ENCODE measurements at regions not wholly inside any gene's neighbourhood (a gene's known extent, or its start where the extent isn't known, plus 50 kb on each side); places are given as distances from the start of the nearest gene placed in this dataset.
"Not testable (repeated sequence)": the region's sequence is repeated elsewhere in the genome, so short reads cannot be mapped to it uniquely, and the experiment has no call there.

DNA sequence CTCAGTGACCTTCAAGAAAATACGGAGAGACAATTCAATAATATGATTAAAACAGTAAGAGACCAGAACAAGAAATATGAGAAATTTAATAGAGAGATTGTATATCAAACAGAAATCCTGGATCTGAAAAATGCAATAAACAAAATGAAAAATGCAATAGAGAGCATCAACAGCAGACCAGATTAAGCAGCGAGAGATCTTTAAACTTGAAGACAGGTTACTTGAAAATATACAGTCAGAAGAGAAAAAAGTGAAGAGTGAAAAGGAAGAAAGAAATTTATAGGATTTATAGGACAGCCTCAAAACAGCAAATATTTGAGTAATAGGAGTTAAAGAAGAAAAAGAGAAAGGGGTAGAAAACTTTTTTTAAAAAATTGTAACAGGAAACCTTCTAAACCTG lies 813.9 kb upstream of the GRM7 start:
- WGBS, 5 donors, result 87 to 99% (median 94%) methylated on average over 2 of the region's 2 CpGs
- Histone ChIP-seq H3K4me3 (no peak overlapping the region), H3K4me1 (no peaks in the 10 kb centered on the region), H3K27ac (no peak overlapping the region), H3K27me3 (no peaks in the 10 kb centered on the region), H3K36me3 (no peaks in the 10 kb centered on the region), H3K9me3 (peaks cover 0 to 45% (median 18%) of the 10 kb centered on the region in 4 donors)
- TF ChIP-seq, protein P1, sequence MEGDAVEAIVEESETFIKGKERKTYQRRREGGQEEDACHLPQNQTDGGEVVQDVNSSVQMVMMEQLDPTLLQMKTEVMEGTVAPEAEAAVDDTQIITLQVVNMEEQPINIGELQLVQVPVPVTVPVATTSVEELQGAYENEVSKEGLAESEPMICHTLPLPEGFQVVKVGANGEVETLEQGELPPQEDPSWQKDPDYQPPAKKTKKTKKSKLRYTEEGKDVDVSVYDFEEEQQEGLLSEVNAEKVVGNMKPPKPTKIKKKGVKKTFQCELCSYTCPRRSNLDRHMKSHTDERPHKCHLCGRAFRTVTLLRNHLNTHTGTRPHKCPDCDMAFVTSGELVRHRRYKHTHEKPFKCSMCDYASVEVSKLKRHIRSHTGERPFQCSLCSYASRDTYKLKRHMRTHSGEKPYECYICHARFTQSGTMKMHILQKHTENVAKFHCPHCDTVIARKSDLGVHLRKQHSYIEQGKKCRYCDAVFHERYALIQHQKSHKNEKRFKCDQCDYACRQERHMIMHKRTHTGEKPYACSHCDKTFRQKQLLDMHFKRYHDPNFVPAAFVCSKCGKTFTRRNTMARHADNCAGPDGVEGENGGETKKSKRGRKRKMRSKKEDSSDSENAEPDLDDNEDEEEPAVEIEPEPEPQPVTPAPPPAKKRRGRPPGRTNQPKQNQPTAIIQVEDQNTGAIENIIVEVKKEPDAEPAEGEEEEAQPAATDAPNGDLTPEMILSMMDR (IDR thresholded peaks at IDR 0.05), result no peak
- TF ChIP-seq EP300 (IDR thresholded peaks at IDR 0.05), result no peak
- TF ChIP-seq POLR2AphosphoS5 (IDR thresholded peaks at IDR 0.05), result no peak
- no peak for TF ChIP-seq POLR2A (IDR thresholded peaks at IDR 0.05)
- intact Hi-C loops (cut with DNase I; ENCODE audit: low total_unique reads), result no loop called here
- no peak for DNase-seq

DNA sequence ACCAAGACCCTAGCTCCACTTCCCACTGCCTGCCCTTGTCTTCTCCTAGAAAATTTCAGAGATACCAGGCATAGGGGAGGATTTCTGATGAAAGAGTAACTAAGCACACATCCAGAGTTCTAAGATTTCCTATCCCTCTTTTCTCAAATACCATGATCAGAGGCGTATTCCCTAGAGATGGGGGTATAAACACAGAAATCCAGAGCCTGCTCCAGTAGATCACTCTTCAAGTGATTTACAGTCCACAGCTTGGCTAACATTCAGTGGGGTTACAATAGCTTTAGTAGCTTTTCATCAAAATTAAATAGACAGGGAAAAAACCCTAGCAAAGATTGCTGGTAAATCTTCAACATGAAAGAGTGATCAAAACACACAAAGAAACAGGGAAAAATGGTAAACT lies 800.7 kb upstream of the GRM7 start:
- H3K27ac ChIP-seq, result no peak overlapping the region

DNA sequence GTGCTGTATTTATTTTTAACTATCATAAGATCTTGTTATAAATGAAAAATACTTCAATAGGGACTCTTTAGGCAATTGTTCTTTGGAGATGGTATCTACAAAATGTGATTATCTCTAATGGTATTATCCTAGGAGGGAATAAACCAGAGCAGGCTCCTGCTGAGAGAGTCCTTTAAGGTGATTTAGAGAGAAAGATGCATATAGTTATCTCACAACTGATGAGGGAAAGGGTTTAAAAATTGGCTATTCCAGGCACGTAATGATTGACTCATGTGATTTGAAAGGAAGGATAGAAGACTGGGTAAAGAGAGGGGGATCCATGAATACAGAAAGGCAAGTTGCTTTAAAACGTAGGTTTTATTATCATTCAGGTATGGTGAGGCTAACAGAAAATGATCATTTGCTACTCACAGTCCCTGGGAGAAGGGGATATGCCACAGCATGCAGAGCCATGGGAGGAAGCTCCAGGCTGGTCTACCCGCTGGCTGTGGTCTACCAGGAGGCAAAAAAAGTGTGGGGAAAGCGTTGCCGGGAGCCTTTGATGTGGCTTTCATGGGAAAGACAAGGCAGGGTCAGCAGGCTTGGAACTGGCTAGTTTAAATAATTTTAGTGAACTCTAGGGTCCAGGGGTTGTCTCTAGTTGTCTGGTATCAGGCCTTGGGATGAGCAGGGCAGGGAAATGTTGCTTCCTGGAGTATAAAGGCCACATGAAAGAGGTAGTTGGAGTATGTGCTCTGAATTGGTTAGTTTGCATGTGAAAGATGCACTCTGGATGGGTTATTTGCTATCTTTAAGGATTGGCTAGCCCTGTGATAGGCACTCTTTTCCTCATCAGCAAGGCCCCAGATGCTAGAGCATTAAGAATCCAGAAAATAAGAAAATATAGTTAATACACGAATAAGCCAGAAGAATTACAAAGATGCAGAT lies 798.4 kb upstream of the GRM7 start:
- TF ChIP-seq, protein P1 (IDR thresholded peaks at IDR 0.05), result no peak
- TF ChIP-seq POLR2A (IDR thresholded peaks at IDR 0.05) (no peak), POLR2AphosphoS5 (IDR thresholded peaks at IDR 0.05) (no peak), EP300 (IDR thresholded peaks at IDR 0.05) (no peak)
- intact Hi-C loops (cut with DNase I; ENCODE audit: low total_unique reads), result no loop called here
- no peak for DNase-seq
- H3K9me3 ChIP-seq, result no peaks in the 10 kb centered on the region
- no peaks in the 10 kb centered on the region for H3K4me1 ChIP-seq
- no peak overlapping the region for H3K4me3 ChIP-seq
- H3K27me3 ChIP-seq, result no peaks in the 10 kb centered on the region
- 62 to 80% (median 69%) methylated on average over 5 to 6 of the region's 6 CpGs for WGBS, 5 donors
- no peaks in the 10 kb centered on the region for H3K36me3 ChIP-seq
- H3K27ac ChIP-seq, result no peak overlapping the region

More for the DNA sequence above, 800.7 kb upstream of the GRM7 start:
- DNase-seq, result no peak
- intact Hi-C loops (cut with DNase I; ENCODE audit: low total_unique reads), result no loop called here
- Histone ChIP-seq H3K9me3 (no peaks in the 10 kb centered on the region), H3K36me3 (no peaks in the 10 kb centered on the region), H3K27me3 (no peaks in the 10 kb centered on the region), H3K4me1 (no peaks in the 10 kb centered on the region), H3K4me3 (no peak overlapping the region)
- WGBS, 5 donors, result 64 to 85% (median 81%) methylated on average over 1 of the region's 1 CpG
- TF ChIP-seq POLR2AphosphoS5 (IDR thresholded peaks at IDR 0.05), result no peak
- TF ChIP-seq, protein P1 (IDR thresholded peaks at IDR 0.05), result no peak
- no peak for TF ChIP-seq POLR2A (IDR thresholded peaks at IDR 0.05)
- TF ChIP-seq EP300 (IDR thresholded peaks at IDR 0.05), result no peak

DNA sequence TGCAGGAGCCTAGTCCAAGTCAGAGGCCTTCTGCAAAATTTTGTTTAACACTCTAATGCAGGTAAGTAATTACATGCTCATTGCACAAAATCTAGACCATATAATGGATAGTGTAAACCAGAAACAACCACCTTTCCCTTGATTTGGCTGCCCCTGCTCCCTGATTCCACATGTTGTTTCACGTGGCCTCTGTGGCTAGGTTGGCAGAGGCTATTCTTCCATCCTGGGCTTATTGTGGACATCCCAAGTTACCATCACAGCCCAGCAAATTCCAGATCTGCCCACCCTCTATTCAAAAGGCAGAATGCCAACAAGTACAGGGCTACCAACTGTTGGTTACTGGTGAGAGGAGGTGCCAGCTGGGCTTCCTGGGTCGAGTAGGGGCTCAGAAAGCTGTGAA lies 794.5 kb upstream of the GRM7 start:
- Histone ChIP-seq H3K4me1 (no peaks in the 10 kb centered on the region), H3K4me3 (no peak overlapping the region), H3K27ac (no peak overlapping the region), H3K9me3 (no peaks in the 10 kb centered on the region), H3K36me3 (no peaks in the 10 kb centered on the region), H3K27me3 (no peaks in the 10 kb centered on the region)
- 51 to 69% (median 62%) methylated on average over 2 of the region's 2 CpGs for WGBS, 5 donors
- no peak for DNase-seq
- intact Hi-C loops (cut with DNase I; ENCODE audit: low total_unique reads), result no loop called here
- TF ChIP-seq POLR2A (IDR thresholded peaks at IDR 0.05), result no peak
- TF ChIP-seq, protein P1 (IDR thresholded peaks at IDR 0.05), result no peak
- no peak for TF ChIP-seq EP300 (IDR thresholded peaks at IDR 0.05)
- no peak for TF ChIP-seq POLR2AphosphoS5 (IDR thresholded peaks at IDR 0.05)

DNA sequence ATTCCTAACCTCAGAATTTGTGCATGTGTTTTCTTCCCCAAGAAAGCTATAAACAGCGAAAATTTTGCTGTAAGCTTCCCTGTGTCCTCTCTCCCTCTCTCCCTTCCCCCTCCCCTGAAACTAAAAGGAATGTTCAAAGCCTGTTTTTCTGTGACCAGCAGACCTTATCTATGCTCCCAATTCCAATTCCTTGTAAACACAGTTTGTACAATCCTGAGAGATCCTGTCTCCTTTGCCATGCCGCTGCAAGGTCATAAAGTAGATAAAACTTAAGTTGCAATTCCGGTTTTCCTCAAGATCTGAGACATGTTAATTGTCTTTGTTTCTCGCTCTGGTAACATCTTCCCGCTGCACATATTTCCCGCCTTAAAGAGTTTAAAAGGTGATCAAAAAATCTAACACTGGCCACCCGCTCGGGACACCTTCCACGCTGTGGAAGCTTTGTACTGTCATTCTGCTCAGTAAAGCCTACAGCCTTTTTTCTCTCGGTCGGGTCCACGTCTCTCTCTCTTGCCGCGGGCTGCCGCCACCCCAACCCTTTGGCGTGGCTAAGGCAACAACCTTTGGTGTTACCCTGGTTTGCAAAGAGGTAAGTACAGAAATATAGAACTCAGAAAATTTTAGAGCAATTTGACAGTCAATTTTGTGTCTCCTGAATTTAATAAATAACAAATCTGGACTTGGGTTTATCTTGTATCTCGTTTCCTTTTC lies 793.9 kb upstream of the GRM7 start:
- H3K27ac ChIP-seq; DNase-seq; H3K9me3 ChIP-seq; intact Hi-C loops (cut with DNase I; ENCODE audit: low total_unique reads); H3K4me3 ChIP-seq; H3K36me3 ChIP-seq; H3K27me3 ChIP-seq; H3K4me1 ChIP-seq: not testable (repeated sequence)
- WGBS, 5 donors, result 48 to 65% (median 59%) methylated on average over 17 of the region's 17 CpGs

Data from stomach (tissue), 8 donors.